DMS153 (cell line): ENCODE measurements at regions not wholly inside any gene's neighbourhood (a gene's known extent, or its start where the extent isn't known, plus 50 kb on each side); places are given as distances from the start of the nearest gene placed in this dataset.

Source experiments
- DNase-seq: peaks from one replicate; lab custom pipeline; 2025; lab: John Stamatoyannopoulos, UW

DNA sequence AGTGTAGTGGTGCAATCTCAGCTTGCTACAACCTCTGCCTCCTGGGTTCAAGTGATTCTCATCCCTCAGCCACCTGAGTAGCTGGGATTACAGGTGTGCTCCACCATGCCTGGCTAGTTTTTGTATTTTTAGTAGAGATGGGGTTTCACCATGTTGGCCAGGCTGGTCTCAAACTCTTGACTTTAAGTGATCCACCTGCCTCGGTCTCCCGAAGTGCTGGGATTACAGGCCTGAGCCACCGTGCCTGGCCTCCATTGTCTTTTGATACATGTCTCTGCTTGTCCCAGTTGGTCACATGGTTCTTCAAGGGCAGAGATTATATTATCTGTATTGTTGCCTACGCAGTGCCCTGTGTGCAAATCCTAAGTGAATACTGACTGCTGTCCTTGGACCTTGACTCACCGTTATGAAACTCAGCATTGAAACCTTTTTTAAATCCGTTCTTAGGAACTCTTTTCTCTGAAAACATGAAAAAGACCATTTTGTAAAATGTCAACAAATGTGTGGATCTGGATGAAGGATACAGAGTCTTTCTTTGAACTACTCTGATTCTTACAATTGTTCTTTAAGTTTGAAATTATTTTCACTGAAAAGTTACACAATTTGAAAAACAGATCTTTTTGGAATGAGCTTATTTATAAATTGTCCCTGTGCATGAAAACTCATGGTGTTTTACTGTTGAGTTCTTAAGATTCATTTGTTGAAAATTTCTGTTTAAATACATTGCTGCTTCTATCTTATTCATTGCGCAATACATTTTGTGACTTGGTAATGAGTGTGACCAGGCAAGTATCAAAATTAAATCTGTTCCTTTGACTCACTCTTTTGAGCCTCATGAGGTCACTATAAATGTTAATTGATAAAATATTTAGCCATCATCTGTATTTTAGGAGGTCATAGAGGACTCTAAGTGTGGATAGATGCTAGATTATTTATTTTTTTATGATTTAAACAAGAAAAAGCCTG lies 293.5 kb downstream of the UTRN start:
- no peak for DNase-seq

DNA sequence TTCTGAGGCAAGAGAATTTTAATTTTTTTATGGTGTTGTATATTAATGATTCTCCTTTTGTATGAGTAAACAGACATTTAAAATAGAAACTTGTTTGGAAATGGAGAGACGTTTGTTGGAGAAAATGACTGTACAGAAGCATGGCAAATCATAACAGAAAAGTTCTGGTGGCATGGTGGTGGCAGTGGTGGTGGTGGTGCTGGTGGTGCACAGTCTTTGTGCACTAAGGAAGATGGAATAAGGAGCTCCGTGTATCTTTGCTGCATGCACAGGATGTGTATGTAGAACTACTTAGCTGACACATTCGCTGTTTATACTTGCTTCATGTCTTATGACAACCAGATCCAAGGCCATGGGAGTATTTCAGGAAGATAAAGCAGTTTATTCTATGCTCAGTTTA lies 294.9 kb downstream of the UTRN start:
- DNase-seq, result no peak

DNA sequence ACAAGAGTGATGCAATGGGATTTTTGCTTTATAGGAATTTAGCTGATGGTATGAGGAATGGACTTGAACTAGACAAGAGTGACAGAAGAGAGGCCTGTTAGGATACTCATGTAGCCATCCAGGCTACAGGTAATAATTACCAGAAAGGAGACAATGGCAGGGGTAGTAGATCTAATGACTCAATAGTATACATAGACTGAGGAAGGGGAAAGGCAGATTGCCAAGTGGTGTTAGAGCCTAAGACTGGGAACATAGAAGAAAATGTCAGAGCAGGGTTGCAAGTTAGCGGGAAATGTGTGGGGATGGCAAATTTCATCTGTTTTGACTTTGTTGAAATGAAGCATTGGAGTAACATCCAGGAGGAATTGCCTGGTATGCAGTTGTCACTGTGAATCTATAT lies 295.6 kb downstream of the UTRN start:
- no peak for DNase-seq

- peak; percentile 37 for DNase-seq
Measured at GRCh38 chr6:144581812-144582537, 296.8 kb downstream of the UTRN start.

- DNase-seq, result peak; percentile 56
Measured at GRCh38 chr6:144582939-144583613, 297.9 kb downstream of the UTRN start.

DNA sequence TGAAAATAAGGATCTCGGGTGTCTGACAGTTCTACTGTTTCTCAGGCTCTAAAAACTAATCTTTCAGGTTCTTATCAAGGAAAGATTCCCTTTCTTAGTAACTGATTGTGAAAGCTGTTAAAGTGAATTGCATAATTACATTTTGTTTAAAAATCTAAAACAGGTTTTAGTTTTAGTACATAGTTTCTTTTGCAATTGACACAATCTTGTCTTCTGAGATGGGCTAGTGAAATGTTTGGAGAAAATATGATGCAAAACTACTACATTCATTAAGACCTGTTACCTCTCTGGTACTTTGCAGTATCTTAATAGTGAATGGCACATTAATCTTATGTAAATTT lies 298.4 kb downstream of the UTRN start:
- DNase-seq, result no peak

- peak; percentile 59 for DNase-seq
Measured at GRCh38 chr6:144585217-144585814, 300.2 kb downstream of the UTRN start.

GRCh38 chr6:144586986-144587385 lies 301.9 kb downstream of the UTRN start:
- DNase-seq, result no peak

DNA sequence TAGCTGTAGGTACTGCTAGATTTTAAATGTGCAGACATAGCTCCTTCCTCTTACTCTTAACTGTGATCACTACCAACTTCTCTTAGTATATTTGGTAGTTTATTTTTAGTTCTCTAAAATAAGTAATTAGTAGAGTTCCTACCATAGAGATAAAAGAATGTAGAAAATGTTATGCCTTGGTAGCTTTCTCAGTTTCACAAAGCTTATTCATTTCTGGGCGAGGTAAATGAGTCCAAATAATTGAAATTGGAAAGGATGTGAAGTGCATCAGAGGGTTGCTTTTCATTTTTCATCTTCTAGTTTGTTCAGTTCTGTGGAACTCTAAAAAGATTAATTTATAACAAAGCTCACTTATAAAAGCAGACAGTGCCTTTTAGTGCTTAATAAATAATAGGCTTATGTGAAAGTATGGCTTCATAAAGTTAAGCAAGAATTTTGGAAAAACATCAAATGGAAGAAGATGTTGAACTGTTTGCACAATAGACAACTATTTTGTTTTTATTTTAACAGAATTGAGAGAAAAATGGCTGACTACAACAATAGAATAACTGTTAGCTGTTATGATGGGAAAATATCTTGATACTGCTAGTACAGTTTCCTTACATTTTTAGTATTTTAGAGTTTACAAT lies 303.7 kb downstream of the UTRN start:
- no peak for DNase-seq

- DNase-seq, result no peak
Measured at GRCh38 chr6:144590532-144590931, 305.4 kb downstream of the UTRN start.

DNA sequence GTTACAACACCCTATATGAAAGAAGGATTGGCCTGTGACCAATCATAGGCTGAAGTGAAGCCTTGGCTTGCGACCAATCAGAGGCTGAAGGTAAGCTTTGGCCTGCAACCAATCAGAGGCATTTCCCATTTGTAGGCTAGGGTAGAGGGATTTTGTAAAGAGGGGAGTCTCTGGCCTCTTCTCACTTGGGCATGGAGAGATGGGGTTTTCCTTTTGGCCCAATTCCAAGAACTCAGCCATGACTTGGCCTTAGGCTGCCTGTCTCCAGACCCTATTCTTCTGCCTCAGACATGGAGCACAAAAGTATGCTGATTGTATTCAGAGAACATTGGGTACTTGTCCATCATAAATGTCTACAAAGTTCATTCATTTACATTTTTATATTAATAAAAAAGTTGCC lies 308.3 kb downstream of the UTRN start:
- DNase-seq, result no peak

- no peak for DNase-seq
Measured at GRCh38 chr6:144594585-144594984, 309.4 kb downstream of the UTRN start.

DNA sequence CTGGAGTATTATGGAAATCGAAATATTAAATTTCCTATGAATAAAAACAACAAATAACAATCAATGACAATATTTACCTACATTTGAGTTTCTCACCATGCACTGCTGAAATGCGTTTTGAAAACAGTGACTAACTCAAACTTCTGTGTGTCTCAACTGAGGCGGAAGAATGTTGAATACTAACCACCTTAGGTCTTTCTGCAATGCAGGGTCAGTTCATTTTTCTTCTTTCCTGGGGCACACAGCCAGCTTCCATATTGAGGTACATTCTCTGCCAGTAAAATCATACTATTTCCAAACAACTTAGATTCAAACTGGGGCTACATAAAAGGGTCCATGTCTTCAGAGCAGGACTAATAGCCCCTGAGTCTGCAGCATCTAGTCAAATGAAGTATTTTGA lies 310.1 kb downstream of the UTRN start:
- DNase-seq, result no peak

GRCh38 chr6:144597511-144597910 lies 312.4 kb downstream of the UTRN start:
- DNase-seq, result no peak

DNA sequence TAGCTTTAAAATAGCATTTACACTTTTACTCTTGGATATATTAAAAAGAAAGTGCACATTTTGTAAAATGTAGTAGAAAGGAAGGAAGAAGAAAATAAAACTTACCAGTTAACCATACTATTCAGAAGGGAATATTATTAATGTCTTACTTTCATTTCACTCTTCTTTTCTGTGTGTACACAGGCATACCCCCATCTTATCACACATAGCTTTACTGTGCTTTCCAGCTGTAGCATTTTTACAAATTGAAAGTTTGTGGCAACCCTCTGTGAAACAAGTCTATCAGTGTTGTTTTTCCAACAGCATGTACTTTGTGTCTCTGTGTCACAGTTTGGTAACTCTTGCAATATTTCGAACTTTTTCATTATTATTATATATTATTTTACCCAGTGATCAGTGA lies 314.5 kb downstream of the UTRN start:
- DNase-seq, result no peak

DNA sequence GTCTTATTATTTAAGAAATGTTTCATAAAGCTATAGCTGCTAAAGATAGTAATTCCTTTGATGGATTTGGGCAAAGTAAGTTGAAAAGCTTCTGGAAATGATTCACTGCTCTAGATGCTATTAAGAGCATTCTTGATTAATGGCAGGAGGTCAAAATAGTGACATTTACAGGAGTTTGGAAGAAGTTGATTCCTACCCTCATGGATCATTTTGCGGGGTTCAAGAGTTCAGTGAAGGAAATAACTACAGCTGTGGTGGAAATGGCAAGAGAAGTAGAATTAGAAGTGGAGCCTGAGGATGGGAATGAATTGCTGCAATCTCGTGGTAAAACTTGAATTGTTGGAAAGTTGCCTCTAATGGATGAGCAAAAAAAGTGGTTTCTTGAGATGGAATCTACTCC lies 316.1 kb downstream of the UTRN start:
- DNase-seq, result no peak

DNA sequence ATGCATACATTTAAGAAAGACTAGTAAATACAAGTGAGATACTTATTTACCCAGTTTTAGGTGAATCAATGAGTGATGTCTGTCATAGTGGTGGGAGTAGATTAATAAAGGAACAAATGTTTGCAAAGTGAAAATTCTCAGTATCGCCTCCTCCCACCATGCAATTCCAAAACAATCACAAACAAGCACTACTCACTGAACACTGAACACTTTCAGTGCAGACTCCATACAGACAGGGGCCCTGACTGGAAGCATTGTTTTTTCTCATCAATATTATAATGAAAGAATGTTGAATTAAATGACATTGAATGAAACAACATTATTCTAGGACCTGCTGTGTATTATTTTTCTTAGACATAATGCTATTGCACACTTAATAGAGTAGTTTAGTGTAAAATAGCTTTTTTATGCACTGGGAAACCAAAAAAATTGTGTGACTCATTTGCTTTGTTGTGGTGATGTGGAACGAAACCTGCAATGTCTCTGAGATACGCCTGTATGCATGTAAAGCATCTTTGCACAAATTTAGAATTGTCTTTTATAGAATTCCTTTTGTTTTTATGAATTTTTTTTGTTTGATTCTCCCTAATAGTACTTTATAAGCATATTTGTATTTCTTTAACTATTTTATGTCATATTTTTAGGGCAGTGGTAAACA lies 317.5 kb downstream of the UTRN start:
- no peak for DNase-seq

GRCh38 chr6:144606083-144606482 lies 320.9 kb downstream of the UTRN start:
- no peak for DNase-seq

DNA sequence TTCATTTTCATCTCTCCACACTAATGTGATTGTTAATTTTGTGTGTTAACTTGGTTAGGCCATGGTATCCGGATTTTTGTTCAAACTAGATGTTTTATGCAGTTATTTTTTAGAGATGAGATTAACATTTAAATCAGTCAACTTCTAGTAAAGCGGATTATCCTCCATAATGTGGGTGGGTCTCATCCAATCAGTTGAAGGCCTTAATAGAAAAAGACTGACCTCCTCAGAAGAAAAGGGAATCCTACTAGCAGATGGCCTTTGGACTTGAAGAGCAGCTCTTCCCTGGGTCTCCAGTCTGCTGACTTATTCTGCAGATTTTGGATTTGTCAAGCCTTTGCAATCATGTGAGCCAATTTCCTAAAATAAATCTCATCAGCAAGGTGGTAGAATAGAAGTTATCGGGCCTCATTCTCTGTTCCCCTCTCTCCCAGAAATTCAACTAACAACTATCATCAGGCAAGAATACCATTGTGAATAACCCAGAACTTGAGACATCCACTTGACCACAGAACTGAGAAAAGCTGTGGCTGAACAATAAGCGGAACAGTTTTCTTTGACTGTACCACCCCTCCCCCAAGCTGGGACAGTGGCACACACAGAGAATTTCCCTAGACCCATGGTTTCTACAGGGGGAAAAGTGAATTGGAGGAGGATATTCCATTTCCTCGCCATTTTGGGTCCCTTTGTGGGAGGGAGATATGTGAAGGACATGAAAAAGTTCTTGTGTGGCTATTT lies 323.0 kb downstream of the UTRN start:
- no peak for DNase-seq

DNA sequence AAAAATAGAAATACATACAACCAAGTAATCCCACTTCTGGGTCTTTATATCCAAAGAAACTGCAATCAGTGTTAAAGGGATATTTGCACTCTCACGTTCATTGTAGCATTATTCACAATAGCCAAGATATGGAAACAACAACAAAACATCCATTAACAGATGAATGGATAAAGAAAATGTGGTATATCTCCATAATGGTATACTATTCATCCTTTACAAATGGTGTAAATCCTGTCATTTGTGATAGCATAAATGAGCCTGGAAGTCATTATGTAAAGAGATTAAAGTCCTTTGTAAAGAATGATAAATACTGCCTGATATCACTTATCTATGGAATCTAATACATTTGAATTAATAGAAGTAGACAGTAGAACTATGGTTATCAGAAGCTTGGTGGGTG lies 327.7 kb downstream of the UTRN start:
- DNase-seq, result no peak

DNA sequence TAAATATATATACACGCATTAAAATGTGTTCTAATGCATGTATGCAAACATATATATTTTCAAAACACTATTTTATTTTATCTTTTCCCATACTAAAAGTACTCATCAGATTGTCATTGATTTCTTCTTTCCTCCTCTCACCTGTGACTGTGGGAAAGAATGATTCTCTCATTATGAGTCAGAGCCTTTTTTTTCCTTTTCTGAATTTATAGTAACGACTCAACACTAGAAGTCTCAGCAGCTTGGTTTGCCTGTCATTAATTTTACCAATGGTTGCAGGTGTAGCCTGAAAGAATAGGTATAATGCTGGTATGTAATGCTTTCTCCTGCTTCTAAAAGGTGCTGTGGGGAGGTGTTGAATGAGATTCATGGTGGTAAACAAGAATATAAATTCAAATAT lies 328.7 kb downstream of the UTRN start:
- no peak for DNase-seq
